ENCODE measurements at regions not wholly inside any gene's neighbourhood (a gene's known extent, or its start where the extent isn't known, plus 50 kb on each side); places are given as distances from the start of the nearest gene placed in this dataset.

DNA sequence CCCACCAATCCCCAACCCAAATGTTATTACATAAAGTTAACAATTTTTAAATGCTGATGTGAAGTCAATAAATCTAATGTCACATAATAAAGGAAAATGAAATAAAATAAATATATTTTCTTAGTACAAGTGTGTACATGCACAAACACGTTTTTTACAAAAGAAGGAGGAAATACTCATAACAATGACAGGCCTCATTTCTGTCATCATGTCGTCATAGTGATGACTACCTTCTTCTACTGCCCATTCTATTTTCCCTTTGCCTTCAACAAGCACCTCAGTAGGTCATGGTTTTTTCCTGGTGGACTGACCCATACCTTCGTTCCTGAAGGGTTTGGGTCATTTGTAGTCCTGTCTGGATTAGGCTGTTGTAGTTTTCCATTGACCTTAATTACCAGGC, 185.3 kb upstream of the IPO5 start:
- TF ChIP-seq, protein P1, sequence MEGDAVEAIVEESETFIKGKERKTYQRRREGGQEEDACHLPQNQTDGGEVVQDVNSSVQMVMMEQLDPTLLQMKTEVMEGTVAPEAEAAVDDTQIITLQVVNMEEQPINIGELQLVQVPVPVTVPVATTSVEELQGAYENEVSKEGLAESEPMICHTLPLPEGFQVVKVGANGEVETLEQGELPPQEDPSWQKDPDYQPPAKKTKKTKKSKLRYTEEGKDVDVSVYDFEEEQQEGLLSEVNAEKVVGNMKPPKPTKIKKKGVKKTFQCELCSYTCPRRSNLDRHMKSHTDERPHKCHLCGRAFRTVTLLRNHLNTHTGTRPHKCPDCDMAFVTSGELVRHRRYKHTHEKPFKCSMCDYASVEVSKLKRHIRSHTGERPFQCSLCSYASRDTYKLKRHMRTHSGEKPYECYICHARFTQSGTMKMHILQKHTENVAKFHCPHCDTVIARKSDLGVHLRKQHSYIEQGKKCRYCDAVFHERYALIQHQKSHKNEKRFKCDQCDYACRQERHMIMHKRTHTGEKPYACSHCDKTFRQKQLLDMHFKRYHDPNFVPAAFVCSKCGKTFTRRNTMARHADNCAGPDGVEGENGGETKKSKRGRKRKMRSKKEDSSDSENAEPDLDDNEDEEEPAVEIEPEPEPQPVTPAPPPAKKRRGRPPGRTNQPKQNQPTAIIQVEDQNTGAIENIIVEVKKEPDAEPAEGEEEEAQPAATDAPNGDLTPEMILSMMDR (conservative IDR thresholded peaks at IDR 0.05; ENCODE audit: low read depth in 2 of 2), result no peak
- TF ChIP-seq, protein P2, sequence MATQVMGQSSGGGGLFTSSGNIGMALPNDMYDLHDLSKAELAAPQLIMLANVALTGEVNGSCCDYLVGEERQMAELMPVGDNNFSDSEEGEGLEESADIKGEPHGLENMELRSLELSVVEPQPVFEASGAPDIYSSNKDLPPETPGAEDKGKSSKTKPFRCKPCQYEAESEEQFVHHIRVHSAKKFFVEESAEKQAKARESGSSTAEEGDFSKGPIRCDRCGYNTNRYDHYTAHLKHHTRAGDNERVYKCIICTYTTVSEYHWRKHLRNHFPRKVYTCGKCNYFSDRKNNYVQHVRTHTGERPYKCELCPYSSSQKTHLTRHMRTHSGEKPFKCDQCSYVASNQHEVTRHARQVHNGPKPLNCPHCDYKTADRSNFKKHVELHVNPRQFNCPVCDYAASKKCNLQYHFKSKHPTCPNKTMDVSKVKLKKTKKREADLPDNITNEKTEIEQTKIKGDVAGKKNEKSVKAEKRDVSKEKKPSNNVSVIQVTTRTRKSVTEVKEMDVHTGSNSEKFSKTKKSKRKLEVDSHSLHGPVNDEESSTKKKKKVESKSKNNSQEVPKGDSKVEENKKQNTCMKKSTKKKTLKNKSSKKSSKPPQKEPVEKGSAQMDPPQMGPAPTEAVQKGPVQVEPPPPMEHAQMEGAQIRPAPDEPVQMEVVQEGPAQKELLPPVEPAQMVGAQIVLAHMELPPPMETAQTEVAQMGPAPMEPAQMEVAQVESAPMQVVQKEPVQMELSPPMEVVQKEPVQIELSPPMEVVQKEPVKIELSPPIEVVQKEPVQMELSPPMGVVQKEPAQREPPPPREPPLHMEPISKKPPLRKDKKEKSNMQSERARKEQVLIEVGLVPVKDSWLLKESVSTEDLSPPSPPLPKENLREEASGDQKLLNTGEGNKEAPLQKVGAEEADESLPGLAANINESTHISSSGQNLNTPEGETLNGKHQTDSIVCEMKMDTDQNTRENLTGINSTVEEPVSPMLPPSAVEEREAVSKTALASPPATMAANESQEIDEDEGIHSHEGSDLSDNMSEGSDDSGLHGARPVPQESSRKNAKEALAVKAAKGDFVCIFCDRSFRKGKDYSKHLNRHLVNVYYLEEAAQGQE (IDR thresholded peaks at IDR 0.05; ENCODE audit: unreplicated experiment), result no peak
- TF ChIP-seq ZNF114 (CRISPR knock-in tag; IDR thresholded peaks at IDR 0.05) (no peak), JUNB (IDR thresholded peaks at IDR 0.05; ENCODE audit: unreplicated experiment) (no peak)
